B cell (primary cell): ENCODE measurements at regions not wholly inside any gene's neighbourhood (a gene's known extent, or its start where the extent isn't known, plus 50 kb on each side); places are given as distances from the start of the nearest gene placed in this dataset.

Experiments
- ATAC-seq: fragments of 200-7000 bp; cut with Tn5 transposase; one replicate; pipeline ENCODE4 v1.10.0; 2021; ENCODE audit warnings: low read depth, mild to moderate bottlenecking, moderate number of reproducible peaks, moderate library complexity
- CTCF ChIA-PET: fragments of 350-600 bp; sonication (Branson Sonifier 250); formaldehyde crosslinking; loops from one replicate; lab custom pipeline; 2021; ENCODE audit warnings: antibody characterized with exemption, inconsistent platforms; lab: Charles Lee
- POLR2A ChIA-PET: fragments of 350-600 bp; sonication (Branson Sonifier 250); formaldehyde crosslinking; loops from one replicate; lab custom pipeline; 2021; ENCODE audit warnings: antibody characterized with exemption; lab: Charles Lee
- DNase-seq: peaks from one replicate; pipeline ENCODE4 v3.0.0; 2013
- H2AFZ ChIP-seq: 2 replicates; pipeline ENCODE4 v1.6.1; 2012; ENCODE audit warnings: mild to moderate bottlenecking, low read depth, low read length; ENCODE audit not compliant: insufficient read depth, poor library complexity, severe bottlenecking
- H3K27ac ChIP-seq, 2 donors: 1 replicate in 1 of 2; 2 replicates in 1 of 2; pipeline ENCODE4 v1.5.1; 2012 to 2013; ENCODE audit warnings: low read length in 2 of 2, mild to moderate bottlenecking in 2 of 2, moderate library complexity in 1 of 2
- H3K27me3 ChIP-seq, 4 experiments: fragments of 200-600 bp in 1 of 4; sonication (generic) in 1 of 4; replicated peaks in 1 of 4; 1 replicate in 2 of 4; 2 replicates in 2 of 4; pipeline versions ENCODE4 v1.6.1 to v1.7.0; 2013 to 2016; ENCODE audit warnings: low read length in 3 of 4, mild to moderate bottlenecking in 2 of 4, mixed read lengths in 1 of 4, moderate library complexity in 1 of 4; ENCODE audit not compliant: insufficient read depth in 4 of 4, control insufficient read depth in 3 of 4; ENCODE audit errors: control extremely low read depth in 1 of 4
- H3K36me3 ChIP-seq, 2 experiments: replicated peaks in 1 of 2; 1 replicate in 1 of 2; 2 replicates in 1 of 2; pipeline versions ENCODE4 v1.6.1 to v1.7.1; 2013; ENCODE audit warnings: low read length in 1 of 2; ENCODE audit not compliant: insufficient read depth in 2 of 2, control insufficient read depth in 1 of 2; ENCODE audit errors: control extremely low read depth in 1 of 2, extremely low read depth in 1 of 2
- H3K4me1 ChIP-seq, 2 donors: fragments of 200-600 bp in 1 of 2; sonication (generic) in 1 of 2; 1 replicate in 1 of 2; 2 replicates in 1 of 2; pipeline versions ENCODE4 v1.5.1 to v1.6.1; 2013 to 2017; ENCODE audit warnings: low read length in 2 of 2; ENCODE audit not compliant: control insufficient read depth in 2 of 2, insufficient read depth in 2 of 2
- H3K4me2 ChIP-seq: replicated peaks from 2 replicates; pipeline ENCODE3; 2012; ENCODE audit warnings: mild to moderate bottlenecking, low read depth, low read length; ENCODE audit not compliant: poor library complexity, severe bottlenecking
- H3K4me3 ChIP-seq, 5 experiments: fragments of 200-600 bp in 1 of 5; sonication (generic) in 1 of 5; 1 replicate in 3 of 5; 2 replicates in 2 of 5; pipeline versions ENCODE4 v1.5.1 to v1.7.0; 2011 to 2016; ENCODE audit warnings: low read length in 4 of 5, mild to moderate bottlenecking in 4 of 5, low read depth in 2 of 5, control low read depth in 1 of 5, moderate library complexity in 1 of 5; ENCODE audit not compliant: insufficient read depth in 1 of 5; ENCODE audit errors: control extremely low read depth in 1 of 5, extremely low read depth in 1 of 5
- H3K79me2 ChIP-seq: fragments of 200-600 bp; sonication (generic); one replicate; pipeline ENCODE4 v1.6.0; 2016; ENCODE audit warnings: low read length; ENCODE audit not compliant: control insufficient read depth, insufficient read depth
- H3K9ac ChIP-seq: fragments of 200-600 bp; sonication (generic); 2 replicates; pipeline ENCODE4 v1.6.1; 2017; ENCODE audit warnings: mild to moderate bottlenecking, low read length, moderate library complexity
- H3K9me3 ChIP-seq, 3 donors: one replicate each; pipeline versions ENCODE4 v1.6.1 to v1.7.1; 2013; ENCODE audit warnings: low read length in 2 of 3; ENCODE audit not compliant: control insufficient read depth in 2 of 3, insufficient read depth in 1 of 3; ENCODE audit errors: control extremely low read depth in 1 of 3
- H4K20me1 ChIP-seq: 2 replicates; pipeline ENCODE4 v1.6.0; 2012; ENCODE audit warnings: mild to moderate bottlenecking, low read length; ENCODE audit not compliant: insufficient read depth, control insufficient read depth, poor library complexity, severe bottlenecking
- H3K27ac Mint-ChIP-seq: one replicate; pipeline ENCODE4 v1.8.0; 2021; ENCODE audit warnings: mixed read lengths
- H3K27me3 Mint-ChIP-seq: one replicate; pipeline ENCODE4 v1.8.0; 2021; ENCODE audit warnings: mixed read lengths
- H3K4me1 Mint-ChIP-seq: one replicate; pipeline ENCODE4 v1.8.0; 2021; ENCODE audit warnings: mixed read lengths
- H3K4me3 Mint-ChIP-seq: one replicate; pipeline ENCODE4 v1.8.0; 2021; ENCODE audit warnings: mixed read lengths
- H3K9me3 Mint-ChIP-seq: one replicate; pipeline ENCODE4 v1.8.0; 2022; ENCODE audit warnings: mixed read lengths; ENCODE audit not compliant: insufficient read depth
- CTCF ChIP-seq: fragments of 200-600 bp; IDR thresholded peaks from one replicate; pipeline ENCODE4 v1.8.0; 2022; ENCODE audit warnings: antibody characterized with exemption, mild to moderate bottlenecking
- EZH2 ChIP-seq: IDR thresholded peaks from 2 replicates; pipeline ENCODE4 v1.6.1; 2012; ENCODE audit warnings: borderline replicate concordance, low read depth, mild to moderate bottlenecking, moderate library complexity, low read length; ENCODE audit not compliant: insufficient read depth, poor library complexity, severe bottlenecking
- WGBS: methylation state at CpG from one replicate; pipeline ENCODE4 v1.1.5; 2013; ENCODE audit warnings: missing lambda C conversion rate; ENCODE audit not compliant: insufficient coverage; 5-methylcytosine and 5-hydroxymethylcytosine counted together
- intact Hi-C: fragments of 100-400 bp; cut with micrococcal nuclease; formaldehyde crosslinking; loops from one replicate; pipeline ENCODE4 v1.10.0; 2022

- no CpG with 5 or more reads among the region's 4 CpGs for WGBS
- Histone ChIP-seq H2AFZ (no peak overlapping the region), H3K27ac (no peak overlapping the region), H3K36me3 (no peaks in the 10 kb centered on the region), H4K20me1 (no peaks in the 10 kb centered on the region), H3K9me3 (no peaks in the 10 kb centered on the region), H3K4me3 (no peak overlapping the region), H3K9ac (no peak overlapping the region), H3K27me3 (no peaks in the 10 kb centered on the region), H3K4me1 (no peaks in the 10 kb centered on the region), H3K4me2 (no peak overlapping the region), H3K79me2 (no peaks in the 10 kb centered on the region)
- no peaks in the 10 kb centered on the region for H3K4me1 Mint-ChIP-seq
- ChIA-PET CTCF (interaction anchor here (1.5 kb wide), 1 partner anchor 121 kb away, joined by 4 read pairs; no protein-coding TSS in a partner anchor), POLR2A (no interaction called here)
- no peak overlapping the region for H3K27ac Mint-ChIP-seq
- H3K9me3 Mint-ChIP-seq: peaks cover 7% of the 10 kb centered on the region
- H3K27me3 Mint-ChIP-seq: no peaks in the 10 kb centered on the region
- no peak for ATAC-seq
- intact Hi-C loops: no loop called here
- no peak overlapping the region for H3K4me3 Mint-ChIP-seq
- TF ChIP-seq CTCF: no peak
- TF ChIP-seq EZH2: no peak
- no peak for DNase-seq
These were observed 263.5 kb upstream of the RASGRP1 start for GRCh38 chr15:38828031-38828532.

GRCh38 chr15:38829086-38829485 lies 264.5 kb upstream of the RASGRP1 start:
- no peak overlapping the region for H3K4me2 ChIP-seq
- no peak overlapping the region for H3K9ac ChIP-seq
- H3K4me1 ChIP-seq: no peaks in the 10 kb centered on the region
- ATAC-seq (no peak), DNase-seq (no peak)
- H3K27ac ChIP-seq: no peak overlapping the region
- ChIA-PET POLR2A (no interaction called here), CTCF (no interaction called here)
- TF ChIP-seq CTCF (no peak), EZH2 (no peak)
- no peak overlapping the region for H3K4me3 Mint-ChIP-seq
- H3K27me3 ChIP-seq: no peaks in the 10 kb centered on the region
- intact Hi-C loops: no loop called here
- H3K36me3 ChIP-seq: no peaks in the 10 kb centered on the region
- no peak overlapping the region for H3K4me3 ChIP-seq
- no peaks in the 10 kb centered on the region for H3K27me3 Mint-ChIP-seq
- H3K4me1 Mint-ChIP-seq: no peaks in the 10 kb centered on the region
- no peaks in the 10 kb centered on the region for H3K79me2 ChIP-seq
- no peaks in the 10 kb centered on the region for H4K20me1 ChIP-seq
- no CpG with 5 or more reads among the region's 1 CpG for WGBS
- no peak overlapping the region for H2AFZ ChIP-seq
- H3K27ac Mint-ChIP-seq: no peak overlapping the region
- peaks cover 7% of the 10 kb centered on the region for H3K9me3 Mint-ChIP-seq
- no peaks in the 10 kb centered on the region for H3K9me3 ChIP-seq
